ENCODE measurements at regions not wholly inside any gene's neighbourhood (a gene's known extent, or its start where the extent isn't known, plus 50 kb on each side); places are given as distances from the start of the nearest gene placed in this dataset.

DNA sequence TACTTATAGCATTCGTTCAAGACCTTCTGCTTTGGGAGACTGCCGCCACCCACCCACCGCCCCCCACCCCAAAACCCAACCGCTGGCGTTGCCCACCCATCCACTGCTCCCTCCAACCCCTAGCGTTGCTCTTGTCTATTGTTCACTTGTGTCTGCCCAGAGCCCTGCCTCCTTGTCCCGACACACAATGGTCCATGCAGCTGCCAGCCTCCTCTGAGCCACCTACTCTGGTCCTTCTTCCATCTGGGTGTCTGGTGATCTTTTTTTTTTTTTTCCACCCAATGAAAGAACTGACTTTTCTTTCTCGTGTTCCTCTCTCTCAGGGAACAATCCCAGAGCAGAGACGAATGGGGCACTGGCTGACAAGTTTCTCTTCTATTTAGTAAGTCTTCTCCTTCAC, 256.0 kb upstream of the SESN3 start:
- TF ChIP-seq, protein P1, sequence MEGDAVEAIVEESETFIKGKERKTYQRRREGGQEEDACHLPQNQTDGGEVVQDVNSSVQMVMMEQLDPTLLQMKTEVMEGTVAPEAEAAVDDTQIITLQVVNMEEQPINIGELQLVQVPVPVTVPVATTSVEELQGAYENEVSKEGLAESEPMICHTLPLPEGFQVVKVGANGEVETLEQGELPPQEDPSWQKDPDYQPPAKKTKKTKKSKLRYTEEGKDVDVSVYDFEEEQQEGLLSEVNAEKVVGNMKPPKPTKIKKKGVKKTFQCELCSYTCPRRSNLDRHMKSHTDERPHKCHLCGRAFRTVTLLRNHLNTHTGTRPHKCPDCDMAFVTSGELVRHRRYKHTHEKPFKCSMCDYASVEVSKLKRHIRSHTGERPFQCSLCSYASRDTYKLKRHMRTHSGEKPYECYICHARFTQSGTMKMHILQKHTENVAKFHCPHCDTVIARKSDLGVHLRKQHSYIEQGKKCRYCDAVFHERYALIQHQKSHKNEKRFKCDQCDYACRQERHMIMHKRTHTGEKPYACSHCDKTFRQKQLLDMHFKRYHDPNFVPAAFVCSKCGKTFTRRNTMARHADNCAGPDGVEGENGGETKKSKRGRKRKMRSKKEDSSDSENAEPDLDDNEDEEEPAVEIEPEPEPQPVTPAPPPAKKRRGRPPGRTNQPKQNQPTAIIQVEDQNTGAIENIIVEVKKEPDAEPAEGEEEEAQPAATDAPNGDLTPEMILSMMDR (conservative IDR thresholded peaks at IDR 0.05; ENCODE audit: low read depth, low read length) = no peak
- no peak for TF ChIP-seq EZH2 (IDR thresholded peaks at IDR 0.05; ENCODE audit: low read length, unreplicated experiment)
